Hematopoietic multipotent progenitor cell treated with erythropoietin and hydrocortisone succinate and interleukin-3 and kit ligand, for 15 days (in vitro differentiated cells): ENCODE measurements at regions not wholly inside any gene's neighbourhood (a gene's known extent, or its start where the extent isn't known, plus 50 kb on each side); places are given as distances from the start of the nearest gene placed in this dataset.
A peak's percentile ranks its signal among the peaks of the same experiment; 100 is the strongest.

ENCODE experiments used
- DNase-seq: peaks from one replicate; pipeline ENCODE4 v3.0.0-alpha.2; 2015; ENCODE audit warnings: low spot score

- DNase-seq, result no peak
Observed at GRCh38 chr5:173830421-173830820, 57.7 kb upstream of the CPEB4 start.

DNA sequence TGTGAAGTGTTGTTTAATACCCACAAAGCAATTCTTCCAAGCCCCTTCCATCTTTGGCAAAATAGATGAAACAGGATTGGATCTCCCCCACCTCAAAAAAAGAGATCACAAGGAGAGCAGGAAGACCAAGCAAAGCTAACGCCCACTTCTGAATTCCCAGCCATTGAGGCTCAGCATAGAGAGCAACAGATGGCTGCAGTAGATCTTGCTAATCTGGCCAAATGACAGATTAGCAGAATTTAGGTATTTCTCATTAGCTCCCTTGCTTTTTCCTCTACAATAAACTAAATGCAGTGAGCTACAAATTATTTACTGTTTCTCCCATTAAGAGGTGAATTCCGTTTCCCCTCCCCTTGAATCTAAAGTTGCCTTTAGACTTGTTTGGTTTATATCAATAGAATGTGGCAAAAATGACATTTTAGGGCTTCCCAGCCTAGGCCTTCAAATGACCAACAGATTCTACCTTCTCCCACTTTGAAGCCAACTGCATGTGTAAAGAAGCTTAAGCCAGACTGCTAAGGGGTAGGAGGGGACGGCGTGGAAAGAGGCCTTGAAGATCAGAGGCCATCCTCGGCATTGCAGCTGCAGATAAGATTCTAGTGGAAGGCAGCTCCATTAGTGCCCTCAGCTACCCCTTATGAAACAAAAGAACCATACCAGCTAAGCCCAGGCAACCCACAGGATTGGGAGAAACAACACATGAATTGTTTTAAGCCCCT is 56.8 kb upstream of the CPEB4 start:
- peak; percentile 70 for DNase-seq

DNA sequence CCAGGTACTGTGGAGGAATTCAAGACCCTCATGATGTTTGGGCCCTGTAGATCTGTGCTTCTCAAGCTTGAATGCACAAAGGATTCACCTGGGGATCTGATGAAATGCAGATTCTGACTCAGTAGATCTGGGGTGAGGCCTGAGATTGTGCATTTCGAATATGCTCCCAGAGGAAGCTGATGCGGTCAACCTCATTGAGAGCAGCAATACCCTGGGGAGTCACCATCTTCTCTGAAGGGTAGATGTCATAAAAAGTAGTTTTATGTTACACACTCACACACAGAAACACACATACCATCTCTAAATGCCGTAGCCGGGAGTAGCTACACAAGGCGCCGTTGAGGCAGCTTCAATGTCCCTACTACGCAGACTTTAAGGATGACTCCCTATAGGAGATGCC is 55.8 kb upstream of the CPEB4 start:
- no peak for DNase-seq

- DNase-seq, result no peak
Observed at GRCh38 chr5:173833196-173833985, 54.8 kb upstream of the CPEB4 start.

- no peak for DNase-seq
Observed at GRCh38 chr5:173834071-173834771, 53.9 kb upstream of the CPEB4 start.

GRCh38 chr5:173835131-173835530 is 53.0 kb upstream of the CPEB4 start:
- no peak for DNase-seq

DNA sequence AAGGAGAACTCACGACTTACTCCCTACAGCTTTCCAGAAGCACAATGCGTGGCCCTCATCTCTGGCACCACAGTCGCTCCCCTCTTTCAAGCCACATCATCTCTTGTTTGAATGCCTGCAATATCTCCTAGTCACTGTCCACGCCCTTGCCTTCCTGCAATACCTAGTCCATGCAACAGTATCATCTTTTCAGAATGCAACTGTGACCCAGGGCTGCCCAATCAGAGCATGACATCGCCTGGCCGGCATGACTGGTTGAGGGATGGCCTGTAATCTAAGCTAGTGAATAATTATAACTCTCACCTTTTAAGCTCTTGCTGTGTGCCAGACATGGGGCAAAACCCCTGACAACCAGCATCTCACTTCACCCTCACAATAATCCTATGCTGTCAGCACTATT is 52.5 kb upstream of the CPEB4 start:
- peak; percentile 70 for DNase-seq

DNA sequence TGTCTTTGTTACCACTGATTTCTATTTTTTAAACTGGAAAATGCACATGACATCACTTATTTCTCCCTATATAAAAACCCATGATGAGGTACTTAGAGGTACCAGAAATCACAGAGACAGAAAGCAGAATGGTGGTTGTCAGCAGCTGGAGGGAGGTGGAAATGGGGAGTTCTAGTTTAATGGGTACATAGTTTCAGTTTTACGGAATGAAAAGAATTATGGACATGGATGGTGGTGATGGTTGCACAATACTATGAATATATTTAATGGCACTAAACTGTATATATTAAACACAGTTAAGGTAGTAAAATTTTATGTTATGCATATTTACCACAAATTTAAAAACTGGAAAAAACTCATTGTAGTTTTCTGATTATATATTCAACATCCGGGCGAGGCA is 50.5 kb upstream of the CPEB4 start:
- no peak for DNase-seq
